Astrocyte (in vitro differentiated cells and primary cell): ENCODE measurements at regions not wholly inside any gene's neighbourhood (a gene's known extent, or its start where the extent isn't known, plus 50 kb on each side); places are given as distances from the start of the nearest gene placed in this dataset.

Experiments used
- CTCF ChIP-seq: IDR thresholded peaks from 2 replicates; pipeline ENCODE4 v1.5.1; 2011; ENCODE audit warnings: low read depth, mild to moderate bottlenecking, inconsistent platforms, low read length, moderate library complexity; ENCODE audit not compliant: insufficient read depth
- EZH2 ChIP-seq: IDR thresholded peaks from 2 replicates; pipeline ENCODE4 v1.6.1; 2012; ENCODE audit warnings: mild to moderate bottlenecking, low read length, inconsistent platforms; ENCODE audit not compliant: insufficient read depth

DNA sequence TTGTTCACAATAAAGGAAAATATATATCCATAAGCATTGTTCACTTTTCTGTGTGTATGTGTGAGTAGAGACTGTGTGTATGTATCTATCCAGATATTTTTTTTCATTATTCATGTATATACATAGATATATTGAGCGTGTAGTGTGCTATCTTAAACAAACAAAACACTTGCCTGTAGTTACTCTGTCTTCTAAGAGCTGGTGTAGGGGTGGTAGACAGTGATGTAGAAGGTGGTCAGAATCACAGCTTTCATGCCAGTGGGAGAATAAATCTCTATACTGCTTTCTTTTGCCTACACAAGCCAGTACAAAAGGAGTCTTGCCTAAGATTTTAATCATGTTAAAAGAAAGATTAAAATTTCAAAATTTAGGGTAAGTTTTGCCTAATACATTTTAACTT lies 122.0 kb downstream of the UCHL5 start:
- TF ChIP-seq CTCF, result no peak
- no peak for TF ChIP-seq EZH2
